IMR-90 (cell line): ENCODE measurements at regions not wholly inside any gene's neighbourhood (a gene's known extent, or its start where the extent isn't known, plus 50 kb on each side); places are given as distances from the start of the nearest gene placed in this dataset.
"Not testable (repeated sequence)": the region's sequence is repeated elsewhere in the genome, so short reads cannot be mapped to it uniquely, and the experiment has no call there.

Source experiments
- ATAC-seq: fragments of 200-7000 bp; cut with Tn5 transposase; 2 replicates; pipeline ENCODE4 v1.9.1; 2020; ENCODE audit warnings: low read depth, mild to moderate bottlenecking, moderate library complexity
- BruUV-seq: library from RNA; stranded (reverse); fragments of 400-500 nt; replicated peaks from 2 replicates; lab custom pipeline; 2021; lab: Mats Ljungman, UMichigan
- CTCF ChIA-PET: fragments of 300-600 bp; formaldehyde crosslinking; extraction: SDS; loops from one replicate; lab custom pipeline; 2021; ENCODE audit warnings: antibody characterized with exemption; lab: Yijun Ruan, JAX
- POLR2A ChIA-PET: fragments of 300-600 bp; sonication (Branson Sonifier 250); formaldehyde crosslinking; loops from one replicate; lab custom pipeline; 2022; ENCODE audit warnings: antibody characterized with exemption; ENCODE audit not compliant: unreplicated experiment; lab: Charles Lee
- DNase-seq: peaks from one replicate; pipeline ENCODE4 v3.0.0; 2013
- H2AFZ ChIP-seq: replicated peaks from 2 replicates; pipeline ENCODE3; 2013; ENCODE audit warnings: low read length, mild to moderate bottlenecking; ENCODE audit not compliant: poor library complexity
- H2AK5ac ChIP-seq: 2 replicates; pipeline ENCODE4 v1.6.1; 2013; ENCODE audit warnings: low read depth, low read length, inconsistent platforms
- H2AK9ac ChIP-seq: replicated peaks from 2 replicates; pipeline ENCODE3; 2013; ENCODE audit warnings: mild to moderate bottlenecking, low read depth, low read length, moderate library complexity; ENCODE audit not compliant: poor library complexity
- H2BK120ac ChIP-seq: 2 replicates; pipeline ENCODE4 v1.6.1; 2013; ENCODE audit warnings: low read depth, low read length, inconsistent platforms
- H2BK15ac ChIP-seq: 3 replicates; pipeline ENCODE4 v1.6.1; 2013; ENCODE audit warnings: low read depth, low read length, inconsistent platforms
- H2BK20ac ChIP-seq: 2 replicates; pipeline ENCODE4 v1.6.1; 2013; ENCODE audit warnings: low read depth, mild to moderate bottlenecking, inconsistent platforms, low read length, moderate library complexity
- H2BK5ac ChIP-seq: 2 replicates; pipeline ENCODE4 v1.6.1; 2013; ENCODE audit warnings: mild to moderate bottlenecking, low read depth, low read length, inconsistent platforms; ENCODE audit not compliant: poor library complexity, severe bottlenecking
- H3K14ac ChIP-seq: replicated peaks from 2 replicates; pipeline ENCODE4 v1.6.1; 2013; ENCODE audit warnings: low read depth, low read length, inconsistent platforms
- H3K18ac ChIP-seq: 2 replicates; pipeline ENCODE4 v1.6.1; 2013; ENCODE audit warnings: low read depth, low read length, control low read depth
- H3K23ac ChIP-seq: 2 replicates; pipeline ENCODE4 v1.6.1; 2013; ENCODE audit warnings: low read depth, low read length, inconsistent platforms
- H3K27ac ChIP-seq: 2 replicates; pipeline ENCODE4 v1.5.1; 2013; ENCODE audit warnings: mild to moderate bottlenecking, control low read depth, low read length; ENCODE audit not compliant: insufficient read depth
- H3K27me3 ChIP-seq: 2 replicates; pipeline ENCODE4 v1.6.1; 2013; ENCODE audit warnings: low read length; ENCODE audit not compliant: control insufficient read depth, insufficient read depth
- H3K36me3 ChIP-seq: 2 replicates; pipeline ENCODE4 v1.6.1; 2013; ENCODE audit warnings: low read length, mixed read lengths; ENCODE audit not compliant: control insufficient read depth, insufficient read depth
- H3K4ac ChIP-seq: 2 replicates; pipeline ENCODE4 v1.6.1; 2013; ENCODE audit warnings: low read depth, low read length, inconsistent platforms
- H3K4me1 ChIP-seq: 2 replicates; pipeline ENCODE4 v1.6.1; 2013; ENCODE audit warnings: low read length, mixed read lengths; ENCODE audit not compliant: control insufficient read depth, insufficient read depth
- H3K4me2 ChIP-seq: 2 replicates; pipeline ENCODE4 v1.6.1; 2013; ENCODE audit warnings: low read depth, mild to moderate bottlenecking, control low read depth, low read length, moderate library complexity
- H3K4me3 ChIP-seq: 2 replicates; pipeline ENCODE4 v1.5.1; 2013; ENCODE audit warnings: low read depth, mild to moderate bottlenecking, control low read depth, low read length, moderate library complexity; ENCODE audit not compliant: insufficient read depth
- H3K56ac ChIP-seq: 2 replicates; pipeline ENCODE4 v1.6.1; 2013; ENCODE audit warnings: low read length, inconsistent platforms; ENCODE audit not compliant: insufficient read depth; ENCODE audit errors: extremely low read depth
- H3K79me1 ChIP-seq, 2 experiments: 2 replicates each; pipeline ENCODE4 v1.6.1; 2013; ENCODE audit warnings: low read length in 2 of 2, inconsistent platforms in 1 of 2, low read depth in 1 of 2
- H3K9ac ChIP-seq: 2 replicates; pipeline ENCODE4 v1.6.1; 2013; ENCODE audit warnings: low read depth, low read length, control low read depth
- H3K9me1 ChIP-seq: 2 replicates; pipeline ENCODE4 v1.6.1; 2013; ENCODE audit warnings: low read length, inconsistent platforms; ENCODE audit not compliant: insufficient read depth
- H3K9me3 ChIP-seq: 2 replicates; pipeline ENCODE4 v1.6.1; 2013; ENCODE audit warnings: low read length; ENCODE audit not compliant: control insufficient read depth, insufficient read depth
- H4K20me1 ChIP-seq: 2 replicates; pipeline ENCODE4 v1.6.1; 2013; ENCODE audit warnings: low read length, inconsistent platforms; ENCODE audit not compliant: insufficient read depth
- H4K5ac ChIP-seq: 2 replicates; pipeline ENCODE4 v1.6.1; 2013; ENCODE audit warnings: mild to moderate bottlenecking, low read depth, low read length, control low read depth
- H4K8ac ChIP-seq, 2 experiments: 2 replicates each; pipeline ENCODE4 v1.6.1; 2013; ENCODE audit warnings: low read depth in 2 of 2, low read length in 2 of 2, control low read depth in 1 of 2, inconsistent platforms in 1 of 2
- H4K91ac ChIP-seq: 2 replicates; pipeline ENCODE4 v1.6.1; 2013; ENCODE audit warnings: low read depth, low read length, inconsistent platforms; ENCODE audit not compliant: insufficient read depth
- WGBS, 2 experiments: methylation state at CpG; one replicate each; pipeline versions ENCODE4 v1.1.5 to v1.1.7; 2013; ENCODE audit warnings: missing lambda C conversion rate in 2 of 2; ENCODE audit not compliant: insufficient read length in 1 of 2; ENCODE audit errors: extremely low coverage in 2 of 2; 5-methylcytosine and 5-hydroxymethylcytosine counted together
- dilution Hi-C: fragments of 300-500 bp; cut with HindIII; formaldehyde crosslinking; loops from one replicate; pipeline ENCODE4 v1.14.3; 2018; ENCODE audit warnings: low sequenced_read_pairs; ENCODE audit not compliant: unreplicated experiment
- in situ Hi-C: fragments of 300-500 bp; cut with MboI; formaldehyde crosslinking; loops from 3 replicates; pipeline ENCODE4 v1.14.3; 2019; ENCODE audit warnings: low sequenced_read_pairs, inconsistent platforms, mixed read lengths
- intact Hi-C: fragments of 100-400 bp; cut with micrococcal nuclease; formaldehyde crosslinking; loops from 2 replicates; pipeline ENCODE4 v1.10.0; 2022

DNA sequence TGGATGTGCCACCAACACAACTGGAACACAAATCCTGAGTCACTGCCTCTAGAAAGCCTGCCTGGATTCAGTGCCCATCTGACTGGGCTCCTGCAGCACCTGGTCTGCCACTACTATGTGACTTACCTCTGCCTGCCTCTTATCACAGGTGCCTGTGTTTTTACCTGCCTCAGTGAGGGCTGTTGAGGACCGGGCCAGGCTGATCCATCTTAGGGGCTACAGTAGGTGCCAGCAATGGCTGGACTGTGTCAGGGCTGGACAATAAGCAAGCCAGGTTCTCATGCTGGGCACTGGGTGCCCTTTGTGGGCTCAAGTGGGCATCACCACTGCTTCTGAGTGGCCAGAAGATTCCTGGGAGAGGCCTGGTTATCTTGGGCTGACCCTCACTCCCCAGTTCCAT is 948.6 kb upstream of the TPTE start:
- H3K4ac ChIP-seq, H3K4me3 ChIP-seq, H3K14ac ChIP-seq, H2AK5ac ChIP-seq, H3K9me3 ChIP-seq, H3K23ac ChIP-seq, H3K4me1 ChIP-seq, dilution Hi-C loops, H2BK15ac ChIP-seq, H3K79me1 ChIP-seq, H3K27me3 ChIP-seq, H3K4me2 ChIP-seq, H4K8ac ChIP-seq, H2AFZ ChIP-seq, DNase-seq, H2BK120ac ChIP-seq, H4K20me1 ChIP-seq, H4K5ac ChIP-seq, in situ Hi-C loops, H2BK20ac ChIP-seq, CTCF ChIA-PET, H2AK9ac ChIP-seq, H3K36me3 ChIP-seq, ATAC-seq, H4K91ac ChIP-seq, H3K18ac ChIP-seq, POLR2A ChIA-PET, H3K56ac ChIP-seq, H3K9ac ChIP-seq, H2BK5ac ChIP-seq, H3K27ac ChIP-seq, H3K9me1 ChIP-seq, BruUV-seq, intact Hi-C loops: not testable (repeated sequence)
- WGBS, 2 experiments = no CpG with 5 or more reads among the region's 1 CpG

- H2AFZ ChIP-seq, H3K27me3 ChIP-seq, H2BK20ac ChIP-seq, H3K4me2 ChIP-seq, H2BK15ac ChIP-seq, H3K18ac ChIP-seq, H4K91ac ChIP-seq, H3K9ac ChIP-seq, H2AK9ac ChIP-seq, H3K9me3 ChIP-seq, H3K4ac ChIP-seq, in situ Hi-C loops, H2BK5ac ChIP-seq, H3K23ac ChIP-seq, POLR2A ChIA-PET, H4K8ac ChIP-seq, H2BK120ac ChIP-seq, ATAC-seq, dilution Hi-C loops, BruUV-seq, H3K9me1 ChIP-seq, H3K79me1 ChIP-seq, H3K56ac ChIP-seq, intact Hi-C loops, H4K20me1 ChIP-seq, H3K14ac ChIP-seq, H3K4me3 ChIP-seq, CTCF ChIA-PET, H3K4me1 ChIP-seq, DNase-seq, H2AK5ac ChIP-seq, H3K27ac ChIP-seq, H4K5ac ChIP-seq, H3K36me3 ChIP-seq: not testable (repeated sequence)
- WGBS, 2 experiments = no CpG with 5 or more reads among the region's 1 CpG
Observed at GRCh38 chr21:9573528-9573927, 947.9 kb upstream of the TPTE start.
